K562 (cell line): ENCODE measurements at regions not wholly inside any gene's neighbourhood (a gene's known extent, or its start where the extent isn't known, plus 50 kb on each side); places are given as distances from the start of the nearest gene placed in this dataset.

ENCODE experiments used
- BRF1 ChIP-seq: IDR thresholded peaks from 3 replicates; pipeline ENCODE4 v1.6.1; 2011; ENCODE audit warnings: borderline replicate concordance, mild to moderate bottlenecking; ENCODE audit not compliant: insufficient read length; ENCODE audit errors: extremely low read depth
- CHD2 ChIP-seq: IDR thresholded peaks from 2 replicates; pipeline ENCODE4 v1.6.1; 2011; ENCODE audit warnings: low read depth, low read length
- CREM ChIP-seq: IDR thresholded peaks from 2 replicates; pipeline ENCODE4 v1.6.1; 2014; ENCODE audit warnings: antibody characterized with exemption, low read depth
- CSDE1 ChIP-seq, 2 experiments: fragments of 450-650 bp; IDR thresholded peaks; 2 replicates each; pipeline ENCODE4 v1.6.1; 2016; ENCODE audit warnings: mild to moderate bottlenecking in 1 of 2
- DMBX1 ChIP-seq: fragments of 250-450 bp; sonication (Bioruptor Pico); IDR thresholded peaks from 2 replicates; pipeline ENCODE4 v1.8.0; 2022; ENCODE audit warnings: inconsistent platforms, mild to moderate bottlenecking, moderate library complexity, borderline replicate concordance
- ELF2 ChIP-seq: fragments of 250-450 bp; sonication (Bioruptor Pico); IDR thresholded peaks from 2 replicates; pipeline ENCODE4 v1.5.0; 2021; ENCODE audit warnings: mild to moderate bottlenecking
- FOXA1 ChIP-seq: fragments of 450-650 bp; IDR thresholded peaks from 2 replicates; pipeline ENCODE4 v1.6.1; 2016; ENCODE audit warnings: mild to moderate bottlenecking, borderline replicate concordance
- FOXK1 ChIP-seq: sonication (generic); formaldehyde crosslinking; IDR thresholded peaks from 2 replicates; pipeline ENCODE4 v1.8.0; 2022; ENCODE audit warnings: missing genetic modification reagents, mild to moderate bottlenecking, borderline replicate concordance
- KDM2B ChIP-seq: fragments of 250-450 bp; sonication (Bioruptor Pico); IDR thresholded peaks from 2 replicates; pipeline ENCODE4 v1.8.0; 2021; ENCODE audit warnings: mild to moderate bottlenecking, moderate library complexity
- NBN ChIP-seq: fragments of 450-650 bp; IDR thresholded peaks from 2 replicates; pipeline ENCODE4 v1.6.1; 2016; ENCODE audit warnings: low read depth, mild to moderate bottlenecking
- NCOA4 ChIP-seq: fragments of 450-650 bp; IDR thresholded peaks from 2 replicates; pipeline ENCODE4 v1.6.1; 2018; ENCODE audit warnings: mild to moderate bottlenecking; ENCODE audit not compliant: partially characterized antibody
- NRF1 ChIP-seq, 2 experiments: fragments of 450-650 bp; IDR thresholded peaks in 1 of 2; conservative IDR thresholded peaks in 1 of 2; 2 replicates each; pipeline ENCODE4 v1.6.1; 2014; ENCODE audit warnings: mild to moderate bottlenecking in 2 of 2
- PYGO2 ChIP-seq: fragments of 450-650 bp; IDR thresholded peaks from 2 replicates; pipeline ENCODE4 v1.6.1; 2016; ENCODE audit warnings: mild to moderate bottlenecking, missing genetic modification characterization, moderate library complexity, missing compliant biosample characterization
- RHOXF2B ChIP-seq: fragments of 250-450 bp; sonication (Bioruptor Pico); conservative IDR thresholded peaks from 2 replicates; pipeline ENCODE4 v1.5.1; 2021
- SMARCA5 ChIP-seq: fragments of 450-650 bp; IDR thresholded peaks from 2 replicates; pipeline ENCODE4 v1.6.1; 2016
- SREBF2 ChIP-seq: sonication (generic); formaldehyde crosslinking; IDR thresholded peaks from 2 replicates; pipeline ENCODE4 v1.4.0; 2020; ENCODE audit warnings: mild to moderate bottlenecking, missing genetic modification reagents
- STAT5B ChIP-seq: fragments of 250-450 bp; sonication (Bioruptor Pico); IDR thresholded peaks from 2 replicates; pipeline ENCODE4 v1.8.0; 2021; ENCODE audit warnings: mild to moderate bottlenecking, inconsistent platforms
- SUPT5H ChIP-seq: fragments of 450-650 bp; IDR thresholded peaks from 2 replicates; pipeline ENCODE4 v1.6.1; 2016
- TAF7 ChIP-seq: fragments of 450-650 bp; IDR thresholded peaks from 2 replicates; pipeline ENCODE4 v1.6.1; 2016; ENCODE audit warnings: missing genetic modification characterization, missing compliant biosample characterization
- TBP ChIP-seq: optimal IDR thresholded peaks from 2 replicates; pipeline ENCODE3; 2011; ENCODE audit warnings: low read depth, low read length, improper control_type of control experiment
- TEAD1 ChIP-seq, 2 experiments: fragments of 450-650 bp in 1 of 2; sonication (generic) in 1 of 2; formaldehyde crosslinking; IDR thresholded peaks; 2 replicates each; pipeline versions ENCODE4 v1.4.0 to v1.8.0; 2020 to 2022; ENCODE audit warnings: mild to moderate bottlenecking in 2 of 2, missing genetic modification reagents in 1 of 2
- TFAP4 ChIP-seq: sonication (generic); formaldehyde crosslinking; IDR thresholded peaks from 2 replicates; pipeline ENCODE4 v1.8.0; 2022; ENCODE audit warnings: missing genetic modification reagents, mild to moderate bottlenecking, moderate library complexity, borderline replicate concordance
- ZBED1 ChIP-seq: IDR thresholded peaks from 2 replicates; pipeline ENCODE4 v1.6.1; 2014
- ZC3H4 ChIP-seq: sonication (generic); formaldehyde crosslinking; IDR thresholded peaks from 2 replicates; pipeline ENCODE4 v1.9.0; 2021; ENCODE audit warnings: missing genetic modification reagents, borderline replicate concordance
- ZEB2 ChIP-seq: fragments of 450-650 bp; IDR thresholded peaks from 2 replicates; pipeline ENCODE4 v1.6.1; 2016
- ZFP1 ChIP-seq: fragments of 450-650 bp; formaldehyde crosslinking; IDR thresholded peaks from 2 replicates; pipeline ENCODE4 v1.4.0; 2020; ENCODE audit warnings: mild to moderate bottlenecking, mixed read lengths
- ZNF324 ChIP-seq: fragments of 250-450 bp; sonication (Bioruptor Pico); IDR thresholded peaks from 2 replicates; pipeline ENCODE4 v1.4.0; 2020; ENCODE audit warnings: mild to moderate bottlenecking
- ZNF384 ChIP-seq: IDR thresholded peaks from 2 replicates; pipeline ENCODE4 v1.6.1; 2012; ENCODE audit warnings: low read depth, low read length, improper control_type of control experiment
- ZNF445 ChIP-seq: fragments of 250-450 bp; sonication (Bioruptor Pico); IDR thresholded peaks from 2 replicates; pipeline ENCODE4 v1.4.0; 2020; ENCODE audit warnings: low read depth, mild to moderate bottlenecking, moderate library complexity
- TF ChIP-seq, protein P1 (sequence below): sonication (generic); formaldehyde crosslinking; IDR thresholded peaks from 2 replicates; pipeline ENCODE4 v1.8.0; 2022; ENCODE audit warnings: missing genetic modification reagents, mild to moderate bottlenecking, borderline replicate concordance

DNA sequence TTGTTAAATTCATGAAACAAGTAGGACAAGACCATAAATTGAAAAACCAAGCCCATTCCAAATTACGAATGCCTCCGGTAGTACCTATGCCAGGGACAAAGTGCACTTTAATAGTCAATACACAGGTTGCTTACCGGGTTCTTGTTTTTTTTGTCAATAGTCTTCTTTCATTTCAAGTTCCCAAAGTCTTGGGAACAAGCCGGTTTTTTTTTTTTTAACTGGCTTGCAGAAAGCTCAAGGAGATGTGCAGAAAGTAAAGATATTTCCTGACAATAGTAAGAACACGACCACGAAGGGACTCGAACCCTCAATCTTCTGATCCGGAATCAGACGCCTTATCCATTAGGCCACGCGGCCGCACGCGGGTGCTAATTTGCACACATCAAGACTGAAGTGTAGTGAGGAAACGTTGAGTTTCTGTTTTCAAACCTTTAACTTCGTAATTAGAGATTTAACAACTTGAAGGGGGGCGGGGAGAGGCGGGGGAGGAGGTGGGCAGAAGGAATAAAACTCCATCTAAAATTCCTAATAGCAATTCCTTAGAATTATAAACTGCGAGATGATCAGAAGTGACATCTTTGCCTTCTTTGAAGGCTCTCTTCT, 181.0 kb downstream of the TRIM27 start (continued):
- TF ChIP-seq TAF7 (no peak), TFAP4 (CRISPR knock-in tag) (no peak), DMBX1 (CRISPR knock-in tag) (no peak), SMARCA5 (no peak), CSDE1 (IDR thresholded peaks at IDR 0.05) (peak in 1 of 2 experiments; percentile 14; a peak in 1 of 4 replicates), NRF1 (conservative IDR thresholded peaks at IDR 0.05 in 1 of 2, IDR thresholded peaks at IDR 0.05 in 1 of 2) (no peak), CREM (peak; percentile 75), SREBF2 (no peak), BRF1 (peak; percentile 51), ZBED1 (no peak), TBP (peak; percentile 99), PYGO2 (tag) (no peak), STAT5B (CRISPR knock-in tag) (no peak), CHD2 (no peak), NBN (peak; percentile 89), FOXK1 (CRISPR knock-in tag) (no peak), ELF2 (CRISPR knock-in tag) (no peak), TEAD1 (CRISPR knock-in tag; IDR thresholded peaks at IDR 0.05) (0 out of 4 replicates have a peak, but pooled peaks of 1 of the 2 experiments have one; percentile 54), KDM2B (CRISPR knock-in tag) (no peak), ZEB2 (no peak), ZNF445 (CRISPR knock-in tag) (no peak), ZNF324 (CRISPR knock-in tag) (no peak), ZNF384 (peak; percentile 97), ZC3H4 (CRISPR knock-in tag) (no peak), NCOA4 (no peak), FOXA1 (no peak), SUPT5H (no peak), ZFP1 (CRISPR knock-in tag) (no peak), RHOXF2B (CRISPR knock-in tag) (no peak)
- TF ChIP-seq, protein P1, sequence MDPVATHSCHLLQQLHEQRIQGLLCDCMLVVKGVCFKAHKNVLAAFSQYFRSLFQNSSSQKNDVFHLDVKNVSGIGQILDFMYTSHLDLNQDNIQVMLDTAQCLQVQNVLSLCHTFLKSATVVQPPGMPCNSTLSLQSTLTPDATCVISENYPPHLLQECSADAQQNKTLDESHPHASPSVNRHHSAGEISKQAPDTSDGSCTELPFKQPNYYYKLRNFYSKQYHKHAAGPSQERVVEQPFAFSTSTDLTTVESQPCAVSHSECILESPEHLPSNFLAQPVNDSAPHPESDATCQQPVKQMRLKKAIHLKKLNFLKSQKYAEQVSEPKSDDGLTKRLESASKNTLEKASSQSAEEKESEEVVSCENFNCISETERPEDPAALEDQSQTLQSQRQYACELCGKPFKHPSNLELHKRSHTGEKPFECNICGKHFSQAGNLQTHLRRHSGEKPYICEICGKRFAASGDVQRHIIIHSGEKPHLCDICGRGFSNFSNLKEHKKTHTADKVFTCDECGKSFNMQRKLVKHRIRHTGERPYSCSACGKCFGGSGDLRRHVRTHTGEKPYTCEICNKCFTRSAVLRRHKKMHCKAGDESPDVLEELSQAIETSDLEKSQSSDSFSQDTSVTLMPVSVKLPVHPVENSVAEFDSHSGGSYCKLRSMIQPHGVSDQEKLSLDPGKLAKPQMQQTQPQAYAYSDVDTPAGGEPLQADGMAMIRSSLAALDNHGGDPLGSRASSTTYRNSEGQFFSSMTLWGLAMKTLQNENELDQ (CRISPR knock-in tag) = no peak
